RPMI8226 (cell line): ENCODE measurements at regions not wholly inside any gene's neighbourhood (a gene's known extent, or its start where the extent isn't known, plus 50 kb on each side); places are given as distances from the start of the nearest gene placed in this dataset.

Experiments used
- DNase-seq: peaks from one replicate; pipeline ENCODE4 v3.0.0-alpha.2; 2015

GRCh38 chr1:106517224-106517623 is 539.2 kb upstream of the PRMT6 start:
- DNase-seq, result no peak

DNA sequence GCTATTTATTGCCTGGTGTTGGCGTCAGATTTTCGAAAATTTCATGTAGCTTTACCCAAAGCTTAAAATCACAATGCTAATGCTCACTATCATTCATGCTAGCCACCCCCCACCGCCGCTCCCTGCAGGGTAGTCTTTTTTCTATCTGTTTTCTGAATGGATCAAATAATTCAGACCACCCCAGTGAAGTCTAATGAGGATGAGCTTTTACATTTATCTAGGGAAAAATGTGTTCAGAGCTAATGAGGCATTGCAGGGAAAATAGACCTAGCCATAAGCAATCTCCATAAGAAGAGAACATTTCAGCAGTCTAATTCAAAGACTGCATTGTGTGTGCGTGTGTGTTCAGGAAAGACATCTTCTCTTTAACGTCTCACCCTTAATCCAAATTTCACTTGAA is 533.0 kb upstream of the PRMT6 start:
- no peak for DNase-seq

GRCh38 chr1:106524631-106525030 is 531.8 kb upstream of the PRMT6 start:
- DNase-seq, result no peak

DNA sequence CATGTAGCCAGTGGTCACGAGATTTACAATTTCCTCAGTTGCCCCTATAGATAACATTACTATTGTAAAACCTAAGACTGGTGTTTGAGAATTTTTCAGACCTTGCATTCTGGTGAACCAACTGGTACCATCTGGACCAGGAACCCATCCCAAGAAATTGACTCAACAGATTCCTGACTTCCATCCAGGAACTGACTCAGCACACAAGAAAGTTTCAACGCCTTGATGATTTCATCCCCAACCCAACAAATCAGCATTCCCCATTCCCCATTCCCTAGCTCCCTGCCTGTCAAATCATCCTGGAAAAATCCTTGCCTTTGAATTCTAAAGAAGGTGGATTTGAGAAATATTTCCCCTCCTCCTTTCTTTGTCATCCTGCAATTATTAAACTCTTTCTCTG is 529.8 kb upstream of the PRMT6 start:
- DNase-seq, result no peak

GRCh38 chr1:106534612-106535011 is 521.9 kb upstream of the PRMT6 start:
- no peak for DNase-seq

- DNase-seq, result no peak
Measured at GRCh38 chr1:106536741-106537140, 519.7 kb upstream of the PRMT6 start.

- no peak for DNase-seq
Measured at GRCh38 chr1:106548726-106549125, 507.7 kb upstream of the PRMT6 start.

DNA sequence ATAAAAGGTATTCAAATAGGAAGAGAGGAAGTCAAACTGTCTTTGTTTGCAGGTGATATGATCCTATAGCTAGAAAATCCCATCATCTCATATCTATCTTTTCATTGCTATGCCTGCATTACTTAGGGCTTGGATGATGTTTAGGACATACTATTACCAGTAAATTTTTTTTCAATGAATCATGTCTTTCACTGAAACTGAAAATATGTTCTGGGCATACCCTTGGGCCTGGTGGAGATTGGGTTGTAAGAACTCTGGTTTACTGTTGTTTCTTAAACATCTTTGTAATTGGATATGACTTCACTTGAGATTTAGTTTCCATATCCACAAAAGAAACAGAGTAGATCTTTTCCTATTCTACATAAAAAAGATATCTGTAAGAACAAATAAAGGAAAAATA is 502.2 kb upstream of the PRMT6 start:
- no peak for DNase-seq

DNA sequence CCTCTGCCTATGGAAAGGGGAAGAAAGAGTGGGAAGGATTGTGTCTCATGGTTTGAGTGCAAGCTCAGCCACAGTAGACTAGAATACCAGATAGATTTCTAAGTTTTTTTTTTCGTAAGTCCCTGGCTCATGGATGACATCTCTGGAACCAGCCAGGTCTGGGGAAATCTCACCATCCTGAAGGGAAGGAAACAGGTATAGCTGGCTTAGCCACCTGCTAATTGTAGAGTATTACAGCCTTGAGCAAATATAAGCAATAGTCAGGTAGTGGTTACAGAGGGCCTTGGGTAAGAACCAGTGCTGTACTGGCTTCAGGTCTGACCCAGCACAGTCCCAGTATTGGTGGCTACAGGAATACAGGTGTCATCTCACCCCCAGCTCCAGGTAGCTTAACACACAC is 500.9 kb upstream of the PRMT6 start:
- DNase-seq, result no peak

DNA sequence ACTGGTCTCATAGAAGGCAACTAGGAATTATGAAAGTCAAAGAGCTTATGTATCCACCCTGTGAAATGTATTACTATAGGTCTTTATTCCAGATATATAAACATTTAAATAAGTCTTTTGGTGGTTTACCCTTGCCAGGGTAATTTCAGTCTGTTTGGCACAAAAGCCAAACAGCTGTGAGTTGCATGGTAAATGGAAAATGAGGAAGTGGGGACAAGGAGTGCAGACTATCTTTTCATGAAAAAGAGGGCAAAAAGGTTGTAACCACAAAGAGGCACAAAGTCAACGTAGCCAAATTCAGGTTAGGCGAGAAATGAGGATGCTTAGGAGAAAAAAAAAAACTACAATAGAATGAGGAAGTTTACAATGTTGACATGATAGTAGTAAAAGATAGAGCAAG is 492.3 kb upstream of the PRMT6 start:
- peak; percentile 32 for DNase-seq

GRCh38 chr1:106568201-106568974 is 488.1 kb upstream of the PRMT6 start:
- no peak for DNase-seq

DNA sequence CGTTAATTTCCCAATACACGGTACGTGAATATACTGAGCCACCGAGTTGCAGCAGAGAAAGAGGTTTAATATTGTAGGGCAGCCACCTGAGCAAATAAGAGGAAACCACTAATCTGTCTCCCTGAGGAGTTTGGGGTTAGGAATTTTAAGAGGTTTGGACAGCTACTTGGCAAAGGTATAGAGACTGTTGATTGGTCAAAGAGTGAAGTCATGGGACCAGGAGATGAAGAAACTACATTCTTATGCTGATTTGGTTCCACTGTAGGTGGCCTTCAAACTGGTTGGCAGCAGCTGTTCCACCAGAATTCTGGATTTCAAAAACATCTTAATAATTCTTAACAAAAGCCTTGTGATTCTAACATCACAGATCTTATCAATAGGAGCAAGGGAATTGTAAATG is 485.4 kb upstream of the PRMT6 start:
- DNase-seq, result no peak

- DNase-seq, result no peak
Measured at GRCh38 chr1:106584107-106584506, 472.4 kb upstream of the PRMT6 start.

GRCh38 chr1:106584676-106585075 is 471.8 kb upstream of the PRMT6 start:
- DNase-seq, result no peak

DNA sequence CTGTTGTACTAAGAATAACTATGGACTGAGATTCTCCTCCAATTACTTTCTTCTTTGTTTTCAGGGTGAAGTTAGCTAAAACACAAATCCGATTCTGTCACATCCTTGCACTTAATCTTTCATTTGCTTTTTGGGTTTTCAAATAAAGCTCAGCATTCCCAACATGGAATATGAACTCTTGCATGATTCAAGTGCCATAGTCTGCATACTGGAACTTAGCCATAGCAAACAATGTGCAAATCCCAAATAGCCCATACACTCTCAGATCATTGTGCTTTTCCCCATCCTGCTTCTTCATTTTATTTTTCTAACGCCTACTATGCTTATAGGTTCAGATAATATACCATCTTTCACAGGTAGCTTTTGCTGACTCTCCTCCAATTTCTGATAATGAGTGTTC is 455.8 kb upstream of the PRMT6 start:
- no peak for DNase-seq

GRCh38 chr1:106603616-106604015 is 452.9 kb upstream of the PRMT6 start:
- no peak for DNase-seq

- DNase-seq, result no peak
Measured at GRCh38 chr1:106608841-106609240, 447.6 kb upstream of the PRMT6 start.

- DNase-seq, result no peak
Measured at GRCh38 chr1:106613068-106613467, 443.4 kb upstream of the PRMT6 start.

- no peak for DNase-seq
Measured at GRCh38 chr1:106613861-106614260, 442.6 kb upstream of the PRMT6 start.

DNA sequence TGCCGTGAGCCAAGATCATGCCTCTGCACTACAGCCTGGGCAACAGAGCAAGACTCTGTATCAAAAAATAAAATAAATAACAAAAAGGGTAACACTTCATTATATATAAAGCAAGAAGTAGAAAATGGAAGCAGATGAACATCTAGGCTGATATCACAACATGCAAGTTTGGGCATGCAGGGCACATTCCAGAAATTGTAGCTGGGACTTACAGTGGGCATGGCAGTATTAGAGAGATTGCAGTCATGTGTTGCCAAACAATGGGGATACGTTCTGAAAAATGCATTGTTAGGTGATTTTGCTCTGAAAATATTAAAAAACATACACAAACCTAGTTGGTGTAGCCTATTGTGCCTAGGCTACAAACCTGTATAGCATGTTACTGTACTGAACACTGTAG is 441.0 kb upstream of the PRMT6 start:
- no peak for DNase-seq

- DNase-seq, result no peak
Measured at GRCh38 chr1:106619080-106619826, 437.2 kb upstream of the PRMT6 start.

DNA sequence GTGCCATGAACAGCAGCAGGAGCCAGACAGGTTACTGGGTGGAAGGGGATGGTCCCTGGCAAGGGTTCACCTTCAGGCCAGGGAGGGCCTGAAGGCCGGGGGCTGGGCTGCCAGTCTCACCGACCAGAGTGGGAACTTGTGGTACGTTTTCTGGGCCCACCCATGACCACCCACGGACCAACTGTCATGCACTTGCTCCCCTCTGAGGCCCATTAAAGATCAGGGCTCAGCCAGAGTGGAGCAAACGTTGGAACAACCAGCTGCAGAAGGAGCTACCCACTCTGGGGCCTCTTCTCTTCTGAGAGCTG is 436.7 kb upstream of the PRMT6 start:
- DNase-seq, result no peak

GRCh38 chr1:106620521-106620954 is 435.9 kb upstream of the PRMT6 start:
- DNase-seq, result no peak

GRCh38 chr1:106621853-106622252 is 434.6 kb upstream of the PRMT6 start:
- no peak for DNase-seq

DNA sequence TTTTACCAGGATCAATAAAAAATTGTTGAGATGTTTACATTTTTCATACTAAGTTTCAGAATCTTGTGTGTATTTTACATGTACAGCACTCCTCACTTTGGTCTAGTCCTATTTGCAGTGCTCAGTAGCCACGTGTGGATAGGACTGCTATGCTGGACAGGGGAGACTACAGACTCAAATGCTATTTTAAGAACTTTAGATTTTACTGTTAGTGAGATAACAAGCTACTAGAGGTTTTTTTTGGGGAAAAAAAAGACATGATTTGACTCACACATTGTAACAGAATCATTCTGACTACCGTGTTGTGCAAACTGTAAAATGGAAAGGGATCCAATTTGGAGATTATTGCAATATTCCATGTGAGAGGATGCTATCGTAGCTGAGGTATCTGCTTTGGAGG is 418.9 kb upstream of the PRMT6 start:
- DNase-seq, result no peak
